Tibial nerve (tissue), 4 donors: ENCODE measurements at regions not wholly inside any gene's neighbourhood (a gene's known extent, or its start where the extent isn't known, plus 50 kb on each side); places are given as distances from the start of the nearest gene placed in this dataset.

ENCODE experiments used
- EP300 ChIP-seq, 2 donors: sonication (generic); formaldehyde crosslinking; IDR thresholded peaks; one replicate each; pipeline ENCODE4 v1.6.1; 2017; ENCODE audit warnings: antibody characterized with exemption in 2 of 2, mild to moderate bottlenecking in 1 of 2
- POLR2A ChIP-seq, 2 donors: fragments of 450-650 bp; IDR thresholded peaks; one replicate each; pipeline ENCODE4 v1.6.1; 2017; ENCODE audit warnings: antibody characterized with exemption in 2 of 2, mild to moderate bottlenecking in 2 of 2, moderate library complexity in 2 of 2
- TF ChIP-seq, protein P1 (sequence below), 5 experiments: fragments of 200-600 bp in 3 of 5; fragments of 450-650 bp in 2 of 5; sonication (generic) in 3 of 5; IDR thresholded peaks; one replicate each; pipeline ENCODE4 v1.5.1; 2016 to 2019; ENCODE audit warnings: antibody characterized with exemption in 5 of 5, mild to moderate bottlenecking in 3 of 5, moderate library complexity in 2 of 5

GRCh38 chr4:64967286-64967685 is 558.0 kb upstream of the TECRL start:
- TF ChIP-seq, protein P1, sequence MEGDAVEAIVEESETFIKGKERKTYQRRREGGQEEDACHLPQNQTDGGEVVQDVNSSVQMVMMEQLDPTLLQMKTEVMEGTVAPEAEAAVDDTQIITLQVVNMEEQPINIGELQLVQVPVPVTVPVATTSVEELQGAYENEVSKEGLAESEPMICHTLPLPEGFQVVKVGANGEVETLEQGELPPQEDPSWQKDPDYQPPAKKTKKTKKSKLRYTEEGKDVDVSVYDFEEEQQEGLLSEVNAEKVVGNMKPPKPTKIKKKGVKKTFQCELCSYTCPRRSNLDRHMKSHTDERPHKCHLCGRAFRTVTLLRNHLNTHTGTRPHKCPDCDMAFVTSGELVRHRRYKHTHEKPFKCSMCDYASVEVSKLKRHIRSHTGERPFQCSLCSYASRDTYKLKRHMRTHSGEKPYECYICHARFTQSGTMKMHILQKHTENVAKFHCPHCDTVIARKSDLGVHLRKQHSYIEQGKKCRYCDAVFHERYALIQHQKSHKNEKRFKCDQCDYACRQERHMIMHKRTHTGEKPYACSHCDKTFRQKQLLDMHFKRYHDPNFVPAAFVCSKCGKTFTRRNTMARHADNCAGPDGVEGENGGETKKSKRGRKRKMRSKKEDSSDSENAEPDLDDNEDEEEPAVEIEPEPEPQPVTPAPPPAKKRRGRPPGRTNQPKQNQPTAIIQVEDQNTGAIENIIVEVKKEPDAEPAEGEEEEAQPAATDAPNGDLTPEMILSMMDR (IDR thresholded peaks at IDR 0.05) = no peak
- TF ChIP-seq POLR2A (IDR thresholded peaks at IDR 0.05) (no peak), EP300 (IDR thresholded peaks at IDR 0.05) (no peak)
